H1 (cell line): ENCODE measurements at regions not wholly inside any gene's neighbourhood (a gene's known extent, or its start where the extent isn't known, plus 50 kb on each side); places are given as distances from the start of the nearest gene placed in this dataset.

Experiments
- CTCF ChIA-PET: fragments of 300-600 bp; sonication (Branson Sonifier 250); formaldehyde crosslinking; loops from one replicate; lab custom pipeline; 2021; ENCODE audit not compliant: partially characterized antibody; lab: Charles Lee
- POLR2A ChIA-PET: fragments of 300-600 bp; sonication (Branson Sonifier 250); formaldehyde crosslinking; loops from one replicate; lab custom pipeline; 2021; ENCODE audit warnings: inconsistent platforms; ENCODE audit not compliant: partially characterized antibody; lab: Charles Lee
- DNase-seq, 2 experiments: peaks; one replicate each; pipeline versions ENCODE4 v3.0.0 to v3.0.0-alpha.2; 2010 to 2022; ENCODE audit warnings: low spot score in 2 of 2, low read depth in 1 of 2, mixed read lengths in 1 of 2
- FAIRE-seq: peaks from 2 replicates; lab custom pipeline; 2011; peaks lifted over from hg19 to GRCh38; lab: Jason Lieb, UNC
- H2AFZ ChIP-seq: 2 replicates; pipeline ENCODE4 v1.8.1; 2012; ENCODE audit warnings: low read length, inconsistent platforms
- H2AK5ac ChIP-seq: 2 replicates; pipeline ENCODE4 v1.6.1; 2013; ENCODE audit warnings: low read depth, low read length
- H2BK120ac ChIP-seq: replicated peaks from 2 replicates; pipeline ENCODE3; 2013; ENCODE audit warnings: low read depth, low read length, inconsistent platforms
- H2BK12ac ChIP-seq: 2 replicates; pipeline ENCODE4 v1.6.1; 2013; ENCODE audit warnings: low read depth, low read length
- H2BK15ac ChIP-seq: 2 replicates; pipeline ENCODE4 v1.6.1; 2013; ENCODE audit warnings: low read length
- H2BK20ac ChIP-seq: 2 replicates; pipeline ENCODE4 v1.6.1; 2013; ENCODE audit warnings: low read length
- H2BK5ac ChIP-seq: 2 replicates; pipeline ENCODE4 v1.6.1; 2013; ENCODE audit warnings: low read depth, low read length
- H3K14ac ChIP-seq: 2 replicates; pipeline ENCODE4 v1.6.1; 2013; ENCODE audit warnings: inconsistent platforms; ENCODE audit not compliant: insufficient read length
- H3K18ac ChIP-seq: 2 replicates; pipeline ENCODE4 v1.6.1; 2013; ENCODE audit warnings: low read length; ENCODE audit errors: extremely low read depth
- H3K23ac ChIP-seq: 2 replicates; pipeline ENCODE4 v1.6.1; 2013; ENCODE audit warnings: inconsistent platforms; ENCODE audit not compliant: insufficient read length
- H3K23me2 ChIP-seq: 2 replicates; pipeline ENCODE4 v1.6.1; 2013; ENCODE audit warnings: low read depth, low read length
- H3K27ac ChIP-seq: 2 replicates; pipeline ENCODE4 v1.6.1; 2011; ENCODE audit warnings: low read depth, low read length, inconsistent platforms
- H3K27me3 ChIP-seq, 4 experiments: replicated peaks in 1 of 4; 1 replicate in 1 of 4; 2 replicates in 3 of 4; pipeline versions ENCODE4 v1.6.1 to v1.8.1; 2011 to 2013; ENCODE audit warnings: low read length in 3 of 4, mild to moderate bottlenecking in 3 of 4, inconsistent platforms in 2 of 4, mixed read lengths in 2 of 4, moderate library complexity in 1 of 4; ENCODE audit not compliant: control insufficient read depth in 3 of 4, insufficient read depth in 3 of 4; ENCODE audit errors: extremely low read depth in 1 of 4
- H3K36me3 ChIP-seq, 4 experiments: 2 replicates each; pipeline versions ENCODE4 v1.6.1 to v1.8.1; 2011 to 2013; ENCODE audit warnings: mild to moderate bottlenecking in 4 of 4, low read length in 3 of 4, moderate library complexity in 2 of 4, control low read depth in 1 of 4, inconsistent platforms in 1 of 4; ENCODE audit not compliant: insufficient read depth in 4 of 4, control insufficient read depth in 2 of 4
- H3K4ac ChIP-seq: replicated peaks from 2 replicates; pipeline ENCODE3; 2013; ENCODE audit warnings: low read length, low read depth, mixed read lengths, inconsistent platforms; ENCODE audit not compliant: insufficient read length
- H3K4me1 ChIP-seq, 4 experiments: replicated peaks in 1 of 4; 1 replicate in 1 of 4; 2 replicates in 3 of 4; pipeline versions ENCODE4 v1.6.1 to v1.8.1; 2011 to 2013; ENCODE audit warnings: low read length in 3 of 4, inconsistent platforms in 2 of 4, mixed read lengths in 1 of 4; ENCODE audit not compliant: insufficient read depth in 4 of 4, control insufficient read depth in 3 of 4
- H3K4me2 ChIP-seq, 2 experiments: 2 replicates each; pipeline versions ENCODE4 v1.6.1 to v1.8.1; 2011 to 2013; ENCODE audit warnings: low read depth in 2 of 2, low read length in 2 of 2, control low read depth in 1 of 2, inconsistent platforms in 1 of 2, mild to moderate bottlenecking in 1 of 2; ENCODE audit not compliant: insufficient read depth in 1 of 2
- H3K4me3 ChIP-seq, 4 experiments: fragments of 200-600, 300-600 bp in 1 of 4; sonication (generic), shearing (Covaris generic), sonication (Bioruptor Twin) in 1 of 4; 2 replicates each; pipeline versions ENCODE4 v1.5.1 to v1.8.1; 2011 to 2016; ENCODE audit warnings: low read length in 4 of 4, low read depth in 3 of 4, control low read depth in 2 of 4, inconsistent platforms in 2 of 4, mild to moderate bottlenecking in 2 of 4, mixed read lengths in 1 of 4, moderate library complexity in 1 of 4; ENCODE audit not compliant: insufficient read depth in 2 of 4; ENCODE audit errors: extremely low read depth in 1 of 4
- H3K56ac ChIP-seq: replicated peaks from 2 replicates; pipeline ENCODE3; 2013; ENCODE audit warnings: low read depth, mild to moderate bottlenecking, mixed read lengths, low read length, inconsistent platforms; ENCODE audit not compliant: insufficient read length
- H3K79me1 ChIP-seq: 2 replicates; pipeline ENCODE4 v1.6.1; 2013; ENCODE audit warnings: low read depth, low read length, control low read depth
- H3K79me2 ChIP-seq, 2 experiments: 2 replicates each; pipeline versions ENCODE4 v1.6.1 to v1.8.1; 2012 to 2013; ENCODE audit warnings: low read length in 2 of 2, mild to moderate bottlenecking in 2 of 2, inconsistent platforms in 1 of 2; ENCODE audit not compliant: insufficient read depth in 2 of 2, control insufficient read depth in 1 of 2
- H3K9ac ChIP-seq, 4 experiments: replicated peaks in 1 of 4; 1 replicate in 1 of 4; 2 replicates in 3 of 4; pipeline versions ENCODE4 v1.6.1 to v1.8.1; 2011 to 2013; ENCODE audit warnings: low read depth in 3 of 4, low read length in 3 of 4, control low read depth in 2 of 4, mild to moderate bottlenecking in 2 of 4, moderate library complexity in 2 of 4, inconsistent platforms in 1 of 4; ENCODE audit errors: extremely low read depth in 1 of 4
- H3K9me3 ChIP-seq, 2 experiments: 2 replicates each; pipeline versions ENCODE4 v1.6.1 to v1.8.1; 2012 to 2013; ENCODE audit warnings: mild to moderate bottlenecking in 2 of 2, moderate library complexity in 2 of 2, control low read depth in 1 of 2, inconsistent platforms in 1 of 2, low read depth in 1 of 2, low read length in 1 of 2, mixed read lengths in 1 of 2; ENCODE audit not compliant: insufficient read depth in 2 of 2
- H4K20me1 ChIP-seq, 2 experiments: replicated peaks in 1 of 2; 2 replicates each; pipeline versions ENCODE3 to v1.8.1; 2011 to 2013; ENCODE audit warnings: inconsistent platforms in 2 of 2, low read length in 2 of 2, mild to moderate bottlenecking in 1 of 2; ENCODE audit not compliant: insufficient read depth in 2 of 2, control insufficient read depth in 1 of 2
- H4K5ac ChIP-seq: 2 replicates; pipeline ENCODE4 v1.6.1; 2013; ENCODE audit warnings: low read length, low read depth, mixed read lengths, inconsistent platforms; ENCODE audit not compliant: insufficient read length
- H4K8ac ChIP-seq: 2 replicates; pipeline ENCODE4 v1.8.0; 2013; ENCODE audit warnings: mild to moderate bottlenecking, moderate library complexity, low read length, inconsistent platforms; ENCODE audit not compliant: insufficient read depth; ENCODE audit errors: extremely low read depth
- H4K91ac ChIP-seq: replicated peaks from 2 replicates; pipeline ENCODE3; 2013; ENCODE audit warnings: low read length, mixed read lengths, inconsistent platforms; ENCODE audit not compliant: insufficient read length
- BACH1 ChIP-seq: IDR thresholded peaks from 2 replicates; pipeline ENCODE4 v1.6.1; 2012; ENCODE audit warnings: low read length, improper control_type of control experiment
- BCL11A ChIP-seq, 2 experiments: IDR thresholded peaks; one replicate each; pipeline ENCODE4 v1.6.1; 2011; ENCODE audit warnings: low read depth in 2 of 2, low read length in 2 of 2, mild to moderate bottlenecking in 2 of 2
- CHD1 ChIP-seq: IDR thresholded peaks from 2 replicates; pipeline ENCODE4 v1.6.1; 2012; ENCODE audit warnings: low read depth, low read length, improper control_type of control experiment
- CHD2 ChIP-seq: IDR thresholded peaks from 2 replicates; pipeline ENCODE4 v1.6.1; 2012; ENCODE audit warnings: low read length, improper control_type of control experiment
- CTBP2 ChIP-seq: IDR thresholded peaks from 2 replicates; pipeline ENCODE4 v1.7.0; 2011; ENCODE audit warnings: borderline replicate concordance, mild to moderate bottlenecking, moderate library complexity, mixed read lengths, low read length; ENCODE audit not compliant: insufficient read depth, insufficient read length
- EP300 ChIP-seq, 2 experiments: IDR thresholded peaks; 1 replicate in 1 of 2; 2 replicates in 1 of 2; pipeline ENCODE4 v1.6.1; 2011 to 2012; ENCODE audit warnings: low read depth in 2 of 2, low read length in 2 of 2, mild to moderate bottlenecking in 2 of 2, borderline replicate concordance in 1 of 2, inconsistent platforms in 1 of 2, moderate library complexity in 1 of 2
- JUND ChIP-seq: IDR thresholded peaks from 2 replicates; pipeline ENCODE4 v1.6.1; 2011; ENCODE audit warnings: mild to moderate bottlenecking, improper control_type of control experiment, low read length
- POLR2AphosphoS5 ChIP-seq: IDR thresholded peaks from 2 replicates; pipeline ENCODE4 v1.6.1; 2011; ENCODE audit warnings: low read depth, low read length
- SIRT6 ChIP-seq: IDR thresholded peaks from one replicate; pipeline ENCODE4 v1.7.1; 2012; ENCODE audit warnings: low read length, inconsistent platforms
- SIX5 ChIP-seq: IDR thresholded peaks from 2 replicates; pipeline ENCODE4 v1.6.1; 2011; ENCODE audit warnings: mild to moderate bottlenecking, low read depth, low read length
- TAF7 ChIP-seq: optimal IDR thresholded peaks from 2 replicates; pipeline ENCODE3; 2011; ENCODE audit warnings: low read depth, mild to moderate bottlenecking, inconsistent platforms, low read length, moderate library complexity, borderline replicate concordance
- TF ChIP-seq, protein P1 (sequence below): IDR thresholded peaks from 2 replicates; pipeline ENCODE4 v1.6.1; 2011; ENCODE audit warnings: low read length, improper control_type of control experiment
- TF ChIP-seq, protein P2 (sequence below): IDR thresholded peaks from 2 replicates; pipeline ENCODE4 v1.6.1; 2012; ENCODE audit warnings: inconsistent platforms
- TF ChIP-seq, protein P3 (sequence below): IDR thresholded peaks from 2 replicates; pipeline ENCODE4 v1.6.1; 2011; ENCODE audit warnings: low read depth, mild to moderate bottlenecking, low read length; ENCODE audit not compliant: insufficient read depth

DNA sequence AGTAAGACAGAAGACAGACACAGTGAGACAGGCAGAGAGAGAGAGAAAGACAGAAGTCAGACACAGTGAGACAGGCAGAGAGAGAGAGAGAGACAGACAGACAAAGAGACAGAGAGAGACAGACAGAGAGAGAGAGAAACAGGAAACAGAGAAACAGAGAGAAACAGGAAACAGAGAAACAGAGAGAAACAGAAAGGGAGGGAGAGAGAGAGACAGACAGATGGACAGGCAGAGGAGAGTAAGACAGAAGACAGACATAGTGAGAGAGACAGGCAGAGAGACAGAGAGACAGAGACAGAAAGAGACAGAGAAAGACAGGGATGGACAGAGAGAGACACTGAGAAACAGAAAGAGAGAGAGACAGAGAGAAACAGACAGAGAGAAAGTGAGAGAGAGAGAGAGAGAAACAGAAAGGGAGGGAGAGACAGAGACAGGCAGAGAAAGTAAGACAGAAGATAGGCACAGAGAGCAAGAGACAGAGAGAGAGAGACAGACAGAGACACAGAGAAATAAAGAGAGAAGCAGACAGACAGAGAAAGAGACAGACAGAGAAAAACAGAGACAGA, 109.3 kb upstream of the ANKRD30BL start:
- no peak overlapping the region for H3K56ac ChIP-seq
- ChIA-PET POLR2A (no interaction called here), CTCF (no interaction called here)
- no peak overlapping the region for H2AK5ac ChIP-seq
- peaks cover 2 to 15% (median 7%) of the 10 kb centered on the region in 4 experiments; a peak in 6 of 7 replicates for H3K4me1 ChIP-seq
- no peaks in the 10 kb centered on the region for H3K9me3 ChIP-seq
- H3K36me3 ChIP-seq = no peaks in the 10 kb centered on the region
- no peaks in the 10 kb centered on the region for H4K20me1 ChIP-seq
- no peak overlapping the region for H3K4ac ChIP-seq
- H3K18ac ChIP-seq = no peak overlapping the region
- H3K79me2 ChIP-seq = no peaks in the 10 kb centered on the region
- no peak overlapping the region for H4K5ac ChIP-seq
- no peak overlapping the region for H2BK20ac ChIP-seq
- no peak overlapping the region for H3K4me3 ChIP-seq
- no peak overlapping the region for H4K91ac ChIP-seq
- H2BK120ac ChIP-seq = no peak overlapping the region
- H3K23me2 ChIP-seq = no peaks in the 10 kb centered on the region; the same call in 1 of the 2 replicates
- H2BK15ac ChIP-seq = no peak overlapping the region
- H3K27ac ChIP-seq = no peak overlapping the region
- H3K79me1 ChIP-seq = no peaks in the 10 kb centered on the region
- no peak for FAIRE-seq
- no peaks in the 10 kb centered on the region for H3K27me3 ChIP-seq
- no peak overlapping the region for H3K23ac ChIP-seq
- DNase-seq = no peak
- H3K9ac ChIP-seq = no peak overlapping the region
- no peak overlapping the region for H2BK5ac ChIP-seq
- no peak overlapping the region for H3K14ac ChIP-seq
- H2BK12ac ChIP-seq = peak overlapping the region; percentile 35; the same call in 1 of the 2 replicates
- H3K4me2 ChIP-seq = no peak overlapping the region
- no peak overlapping the region for H4K8ac ChIP-seq
- H2AFZ ChIP-seq = peak overlapping the region; percentile 97
- TF ChIP-seq CHD1 = no peak
- TF ChIP-seq JUND = no peak
- TF ChIP-seq, protein P1, sequence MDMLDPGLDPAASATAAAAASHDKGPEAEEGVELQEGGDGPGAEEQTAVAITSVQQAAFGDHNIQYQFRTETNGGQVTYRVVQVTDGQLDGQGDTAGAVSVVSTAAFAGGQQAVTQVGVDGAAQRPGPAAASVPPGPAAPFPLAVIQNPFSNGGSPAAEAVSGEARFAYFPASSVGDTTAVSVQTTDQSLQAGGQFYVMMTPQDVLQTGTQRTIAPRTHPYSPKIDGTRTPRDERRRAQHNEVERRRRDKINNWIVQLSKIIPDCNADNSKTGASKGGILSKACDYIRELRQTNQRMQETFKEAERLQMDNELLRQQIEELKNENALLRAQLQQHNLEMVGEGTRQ = no peak
- no peak for TF ChIP-seq SIX5
- no peak for TF ChIP-seq EP300 (IDR thresholded peaks at IDR 0.05; ENCODE audit: borderline replicate concordance in 1 of 2, low read depth in 2 of 2, low read length in 2 of 2)
- TF ChIP-seq SIRT6 = no peak
- no peak for TF ChIP-seq BACH1
- TF ChIP-seq TAF7 = no peak
- no peak for TF ChIP-seq CTBP2
- TF ChIP-seq POLR2AphosphoS5 = no peak
- TF ChIP-seq BCL11A (IDR thresholded peaks at IDR 0.05; ENCODE audit: low read depth in 2 of 2, low read length in 2 of 2) = no peak
- TF ChIP-seq, protein P2, sequence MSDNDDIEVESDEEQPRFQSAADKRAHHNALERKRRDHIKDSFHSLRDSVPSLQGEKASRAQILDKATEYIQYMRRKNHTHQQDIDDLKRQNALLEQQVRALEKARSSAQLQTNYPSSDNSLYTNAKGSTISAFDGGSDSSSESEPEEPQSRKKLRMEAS = no peak
- no peak for TF ChIP-seq CHD2
- TF ChIP-seq, protein P3, sequence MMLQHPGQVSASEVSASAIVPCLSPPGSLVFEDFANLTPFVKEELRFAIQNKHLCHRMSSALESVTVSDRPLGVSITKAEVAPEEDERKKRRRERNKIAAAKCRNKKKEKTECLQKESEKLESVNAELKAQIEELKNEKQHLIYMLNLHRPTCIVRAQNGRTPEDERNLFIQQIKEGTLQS = no peak
